Esophagus squamous epithelium (tissue), 5 donors: ENCODE measurements at regions not wholly inside any gene's neighbourhood (a gene's known extent, or its start where the extent isn't known, plus 50 kb on each side); places are given as distances from the start of the nearest gene placed in this dataset.

Source experiments
- DNase-seq: peaks from one replicate; lab custom pipeline; 2025; lab: John Stamatoyannopoulos, UW
- H3K27ac ChIP-seq, 4 donors: fragments of 200-600 bp; sonication (generic); one replicate each; pipeline ENCODE4 v1.5.1; 2016 to 2019; ENCODE audit warnings: mild to moderate bottlenecking in 1 of 4
- H3K27me3 ChIP-seq, 4 donors: fragments of 200-600 bp; sonication (generic); 1 replicate in 3 of 4; 2 replicates in 1 of 4; pipeline versions ENCODE4 v1.5.1 to v1.6.0; 2017 to 2021; ENCODE audit warnings: antibody characterized with exemption in 1 of 4
- H3K36me3 ChIP-seq, 3 donors: fragments of 200-600 bp; sonication (generic); one replicate each; pipeline ENCODE4 v1.5.1; 2016 to 2019
- H3K4me1 ChIP-seq, 3 donors: fragments of 200-600 bp; sonication (generic); one replicate each; pipeline ENCODE4 v1.5.1; 2017 to 2019
- H3K4me3 ChIP-seq, 4 donors: fragments of 200-600 bp; sonication (generic); 1 replicate in 3 of 4; 2 replicates in 1 of 4; pipeline ENCODE4 v1.5.1; 2016 to 2019; ENCODE audit warnings: mild to moderate bottlenecking in 2 of 4, moderate library complexity in 1 of 4
- H3K9me3 ChIP-seq, 3 donors: fragments of 200-600 bp; sonication (generic); one replicate each; pipeline ENCODE4 v1.5.1; 2016 to 2019
- CTCF ChIP-seq, 6 experiments: fragments of 450-650 bp in 4 of 6; fragments of 200-600 bp in 2 of 6; sonication (generic) in 2 of 6; IDR thresholded peaks; one replicate each; pipeline ENCODE4 v1.5.1; 2016 to 2019; ENCODE audit warnings: antibody characterized with exemption in 6 of 6, mild to moderate bottlenecking in 4 of 6, moderate library complexity in 4 of 6
- POLR2A ChIP-seq, 4 donors: fragments of 450-650 bp; IDR thresholded peaks; one replicate each; pipeline ENCODE4 v1.6.1; 2017; ENCODE audit warnings: antibody characterized with exemption in 4 of 4, mild to moderate bottlenecking in 4 of 4, moderate library complexity in 3 of 4
- WGBS, 2 donors: methylation state at CpG; one replicate each; pipeline ENCODE4 v1.1.5; 2018; 5-methylcytosine and 5-hydroxymethylcytosine counted together
- intact Hi-C: fragments of 100-400 bp; cut with DNase I; formaldehyde crosslinking; loops from one replicate; pipeline ENCODE4 v1.15.0; 2022
- donor health status: DM: yes; HTN: yes; CAD: no.

GRCh38 chr5:86684222-86684621 is 66.5 kb downstream of the COX7C start:
- intact Hi-C loops: no loop called here
- 71 to 73% methylated on average over 2 of the region's 2 CpGs for WGBS, 2 donors
- H3K4me3 ChIP-seq: no peak overlapping the region
- TF ChIP-seq POLR2A (IDR thresholded peaks at IDR 0.05) (no peak), CTCF (IDR thresholded peaks at IDR 0.05) (no peak)
- H3K36me3 ChIP-seq: no peaks in the 10 kb centered on the region
- no peak for DNase-seq
- H3K27ac ChIP-seq: no peak overlapping the region
- no peaks in the 10 kb centered on the region for H3K4me1 ChIP-seq
- H3K27me3 ChIP-seq: no peaks in the 10 kb centered on the region
- H3K9me3 ChIP-seq: no peaks in the 10 kb centered on the region

GRCh38 chr5:86686046-86686445 is 68.3 kb downstream of the COX7C start:
- Histone ChIP-seq H3K4me3 (no peak overlapping the region), H3K27ac (no peak overlapping the region), H3K4me1 (no peaks in the 10 kb centered on the region), H3K36me3 (no peaks in the 10 kb centered on the region), H3K27me3 (no peaks in the 10 kb centered on the region), H3K9me3 (no peaks in the 10 kb centered on the region)
- intact Hi-C loops: no loop called here
- DNase-seq: no peak
- TF ChIP-seq POLR2A (IDR thresholded peaks at IDR 0.05): no peak
- TF ChIP-seq CTCF (IDR thresholded peaks at IDR 0.05): no peak
- WGBS, 2 donors: 6 to 19% methylated on average over 1 of the region's 1 CpG

GRCh38 chr5:86688406-86688805 is 70.7 kb downstream of the COX7C start:
- H3K36me3 ChIP-seq: no peaks in the 10 kb centered on the region
- H3K9me3 ChIP-seq: no peaks in the 10 kb centered on the region
- H3K4me3 ChIP-seq: no peak overlapping the region
- no peak for DNase-seq
- no peaks in the 10 kb centered on the region for H3K27me3 ChIP-seq
- H3K4me1 ChIP-seq: no peaks in the 10 kb centered on the region
- TF ChIP-seq CTCF (IDR thresholded peaks at IDR 0.05): no peak
- no peak for TF ChIP-seq POLR2A (IDR thresholded peaks at IDR 0.05)
- intact Hi-C loops: no loop called here
- WGBS, 2 donors: 55 to 59% methylated on average over 2 of the region's 2 CpGs
- no peak overlapping the region for H3K27ac ChIP-seq

GRCh38 chr5:86689103-86689729 is 71.5 kb downstream of the COX7C start:
- intact Hi-C loops: no loop called here

More at GRCh38 chr5:86689103-86689729, 71.5 kb downstream of the COX7C start:
- DNase-seq: no peak
- Histone ChIP-seq H3K4me1 (no peaks in the 10 kb centered on the region), H3K27ac (no peak overlapping the region), H3K9me3 (no peaks in the 10 kb centered on the region), H3K27me3 (no peaks in the 10 kb centered on the region), H3K4me3 (no peak overlapping the region), H3K36me3 (no peaks in the 10 kb centered on the region)
- TF ChIP-seq POLR2A (IDR thresholded peaks at IDR 0.05): no peak
- TF ChIP-seq CTCF (IDR thresholded peaks at IDR 0.05): no peak
- 50 to 54% methylated on average over 1 of the region's 1 CpG for WGBS, 2 donors
